CD4-positive, alpha-beta T cell (primary cell): ENCODE measurements at regions not wholly inside any gene's neighbourhood (a gene's known extent, or its start where the extent isn't known, plus 50 kb on each side); places are given as distances from the start of the nearest gene placed in this dataset.
A peak's percentile ranks its signal among the peaks of the same experiment; 100 is the strongest.
"Not testable (repeated sequence)": the region's sequence is repeated elsewhere in the genome, so short reads cannot be mapped to it uniquely, and the experiment has no call there.

ENCODE experiments used
- ATAC-seq: fragments of 200-7000 bp; cut with Tn5 transposase; one replicate; pipeline ENCODE4 v1.10.0; 2022; ENCODE audit warnings: mild to moderate bottlenecking; ENCODE audit not compliant: poor library complexity
- CTCF ChIA-PET: fragments of 350-600 bp; sonication (Branson Sonifier 250); formaldehyde crosslinking; loops from one replicate; lab custom pipeline; 2021; ENCODE audit warnings: antibody characterized with exemption, inconsistent platforms; lab: Charles Lee
- POLR2A ChIA-PET: fragments of 350-600 bp; sonication (Branson Sonifier 250); formaldehyde crosslinking; loops from one replicate; lab custom pipeline; 2021; ENCODE audit warnings: antibody characterized with exemption, inconsistent platforms; lab: Charles Lee
- DNase-seq, 14 experiments: peaks; one replicate each; pipeline ENCODE4 v3.0.0-alpha.2; 2013 to 2020; ENCODE audit warnings: mixed read lengths in 2 of 14
- H3K27ac ChIP-seq, 2 donors: one replicate each; pipeline versions ENCODE4 v1.5.1 to v1.7.0; 2013; ENCODE audit warnings: low read length in 2 of 2, low read depth in 1 of 2, mild to moderate bottlenecking in 1 of 2
- H3K27me3 ChIP-seq, 2 experiments: 1 replicate in 1 of 2; 2 replicates in 1 of 2; pipeline versions ENCODE4 v1.6.1 to v1.7.0; 2013; ENCODE audit warnings: low read length in 2 of 2, control low read depth in 1 of 2, mild to moderate bottlenecking in 1 of 2, moderate library complexity in 1 of 2; ENCODE audit not compliant: insufficient read depth in 2 of 2, control insufficient read depth in 1 of 2
- H3K36me3 ChIP-seq: one replicate; pipeline ENCODE4 v1.6.1; 2013; ENCODE audit warnings: low read length, control low read depth; ENCODE audit not compliant: insufficient read depth
- H3K4me1 ChIP-seq: one replicate; pipeline ENCODE4 v1.6.1; 2013; ENCODE audit warnings: low read length, control low read depth; ENCODE audit not compliant: insufficient read depth
- H3K4me3 ChIP-seq: one replicate; pipeline ENCODE4 v1.5.1; 2013; ENCODE audit warnings: mild to moderate bottlenecking, low read length, moderate library complexity
- H3K9me3 ChIP-seq, 2 experiments: 1 replicate in 1 of 2; 2 replicates in 1 of 2; pipeline versions ENCODE4 v1.6.1 to v1.7.0; 2013; ENCODE audit warnings: low read length in 2 of 2, mild to moderate bottlenecking in 2 of 2, control low read depth in 1 of 2, moderate library complexity in 1 of 2; ENCODE audit not compliant: control insufficient read depth in 1 of 2, insufficient read depth in 1 of 2
- H3K27ac Mint-ChIP-seq: one replicate; pipeline ENCODE4 v1.8.0; 2020; ENCODE audit warnings: mixed read lengths
- H3K27me3 Mint-ChIP-seq: one replicate; pipeline ENCODE4 v1.8.0; 2021; ENCODE audit warnings: mixed read lengths
- H3K36me3 Mint-ChIP-seq: one replicate; pipeline ENCODE4 v1.8.0; 2021; ENCODE audit warnings: low read depth, mixed read lengths
- H3K4me1 Mint-ChIP-seq: one replicate; pipeline ENCODE4 v1.8.0; 2021; ENCODE audit warnings: low read depth, mixed read lengths
- H3K4me3 Mint-ChIP-seq: one replicate; pipeline ENCODE4 v1.8.0; 2020; ENCODE audit warnings: mild to moderate bottlenecking, mixed read lengths
- H3K9me3 Mint-ChIP-seq: one replicate; pipeline ENCODE4 v1.8.0; 2020; ENCODE audit warnings: mixed read lengths
- intact Hi-C, 2 experiments: fragments of 100-400 bp; cut with DNase I in 1 of 2; cut with micrococcal nuclease in 1 of 2; formaldehyde crosslinking; loops; one replicate each; pipeline versions ENCODE4 v1.15.1 to v1.9.0; 2023 to 2025; cut with DNase I, micrococcal nuclease
- TF ChIP-seq, protein P1 (sequence below): fragments of 200-600 bp; IDR thresholded peaks from one replicate; pipeline ENCODE4 v1.8.0; 2022; ENCODE audit warnings: antibody characterized with exemption, mild to moderate bottlenecking

DNA sequence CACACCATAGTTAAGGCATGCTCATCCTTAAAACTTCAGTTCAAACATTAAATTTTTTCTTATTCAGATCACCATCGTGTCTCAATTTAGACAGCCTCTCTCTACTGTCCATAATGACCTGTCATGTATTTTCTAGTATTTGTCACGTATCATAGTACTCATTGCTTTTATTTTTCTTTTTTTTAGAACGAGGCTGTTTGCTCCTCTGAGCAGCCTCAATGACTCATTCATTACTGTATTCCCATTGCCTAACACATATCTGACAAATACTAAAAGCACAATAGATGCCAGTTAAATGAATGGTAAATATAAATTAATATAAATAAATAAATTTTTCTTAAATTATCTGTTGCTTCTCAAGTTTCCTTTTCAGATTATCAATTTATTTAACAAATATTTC is 245.5 kb downstream of the TUBA3C start:
- Histone ChIP-seq H3K27ac (no peak overlapping the region), H3K9me3 (no peaks in the 10 kb centered on the region), H3K27me3 (no peaks in the 10 kb centered on the region), H3K4me3 (no peak overlapping the region), H3K36me3 (no peaks in the 10 kb centered on the region), H3K4me1 (no peaks in the 10 kb centered on the region)
- TF ChIP-seq, protein P1, sequence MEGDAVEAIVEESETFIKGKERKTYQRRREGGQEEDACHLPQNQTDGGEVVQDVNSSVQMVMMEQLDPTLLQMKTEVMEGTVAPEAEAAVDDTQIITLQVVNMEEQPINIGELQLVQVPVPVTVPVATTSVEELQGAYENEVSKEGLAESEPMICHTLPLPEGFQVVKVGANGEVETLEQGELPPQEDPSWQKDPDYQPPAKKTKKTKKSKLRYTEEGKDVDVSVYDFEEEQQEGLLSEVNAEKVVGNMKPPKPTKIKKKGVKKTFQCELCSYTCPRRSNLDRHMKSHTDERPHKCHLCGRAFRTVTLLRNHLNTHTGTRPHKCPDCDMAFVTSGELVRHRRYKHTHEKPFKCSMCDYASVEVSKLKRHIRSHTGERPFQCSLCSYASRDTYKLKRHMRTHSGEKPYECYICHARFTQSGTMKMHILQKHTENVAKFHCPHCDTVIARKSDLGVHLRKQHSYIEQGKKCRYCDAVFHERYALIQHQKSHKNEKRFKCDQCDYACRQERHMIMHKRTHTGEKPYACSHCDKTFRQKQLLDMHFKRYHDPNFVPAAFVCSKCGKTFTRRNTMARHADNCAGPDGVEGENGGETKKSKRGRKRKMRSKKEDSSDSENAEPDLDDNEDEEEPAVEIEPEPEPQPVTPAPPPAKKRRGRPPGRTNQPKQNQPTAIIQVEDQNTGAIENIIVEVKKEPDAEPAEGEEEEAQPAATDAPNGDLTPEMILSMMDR, result no peak
- no peak overlapping the region for H3K27ac Mint-ChIP-seq
- DNase-seq, result no peak
- no peaks in the 10 kb centered on the region for H3K36me3 Mint-ChIP-seq
- no peak overlapping the region for H3K4me3 Mint-ChIP-seq
- ATAC-seq, result no peak
- POLR2A ChIA-PET, result no interaction called here
- CTCF ChIA-PET, result no interaction called here
- peaks cover 17% of the 10 kb centered on the region for H3K27me3 Mint-ChIP-seq
- intact Hi-C loops, result no loop called here
- no peaks in the 10 kb centered on the region for H3K4me1 Mint-ChIP-seq
- no peaks in the 10 kb centered on the region for H3K9me3 Mint-ChIP-seq

GRCh38 chr13:18921063-18921462 is 260.6 kb downstream of the TUBA3C start:
- Mint-ChIP-seq H3K27me3 (peaks cover 8% of the 10 kb centered on the region), H3K9me3 (no peaks in the 10 kb centered on the region), H3K4me3 (no peak overlapping the region), H3K4me1 (no peaks in the 10 kb centered on the region), H3K27ac (no peak overlapping the region), H3K36me3 (no peaks in the 10 kb centered on the region)
- Histone ChIP-seq H3K36me3 (no peaks in the 10 kb centered on the region), H3K9me3 (no peaks in the 10 kb centered on the region), H3K4me1 (no peaks in the 10 kb centered on the region), H3K27ac (no peak overlapping the region), H3K27me3 (no peaks in the 10 kb centered on the region), H3K4me3 (no peak overlapping the region)
- TF ChIP-seq, protein P1, result no peak
- ATAC-seq, result no peak
- CTCF ChIA-PET, result no interaction called here
- DNase-seq, result no peak
- POLR2A ChIA-PET, result no interaction called here
- intact Hi-C loops, result no loop called here

- POLR2A ChIA-PET, H3K4me1 Mint-ChIP-seq, ATAC-seq, H3K27me3 ChIP-seq, intact Hi-C loops, H3K27me3 Mint-ChIP-seq, H3K36me3 Mint-ChIP-seq, CTCF ChIA-PET, H3K4me1 ChIP-seq, H3K4me3 Mint-ChIP-seq, DNase-seq, H3K36me3 ChIP-seq, H3K27ac Mint-ChIP-seq, H3K27ac ChIP-seq, H3K4me3 ChIP-seq, H3K9me3 Mint-ChIP-seq: not testable (repeated sequence)
- H3K9me3 ChIP-seq, result peaks cover 9 to 23% of the 10 kb centered on the region in 2 experiments
Observed at GRCh38 chr13:18905096-18905495, 276.5 kb downstream of the TUBA3C start.

DNA sequence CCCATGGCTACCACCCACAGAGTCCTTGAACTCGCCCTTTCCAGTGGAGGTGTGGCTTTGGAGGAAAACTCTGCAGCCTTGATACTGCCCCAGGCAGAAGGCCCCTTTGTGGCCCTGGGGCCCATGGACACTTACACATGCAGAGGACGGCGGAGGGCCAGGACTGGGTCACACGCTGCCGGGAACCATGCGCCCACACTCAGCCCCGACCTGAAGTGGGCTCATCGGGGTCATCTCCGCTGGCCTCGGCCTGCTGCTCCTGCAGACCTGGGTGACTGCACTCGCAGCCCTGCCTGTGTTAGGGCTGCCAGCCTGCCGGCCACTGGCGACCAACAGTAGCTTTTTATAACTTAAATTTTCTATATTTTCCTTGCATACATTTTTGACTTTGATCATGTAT is 286.2 kb downstream of the TUBA3C start:
- H3K4me1 Mint-ChIP-seq, CTCF ChIA-PET, H3K27me3 Mint-ChIP-seq, H3K36me3 Mint-ChIP-seq, H3K9me3 Mint-ChIP-seq, H3K27ac ChIP-seq, H3K27me3 ChIP-seq, ATAC-seq, H3K4me3 ChIP-seq, H3K27ac Mint-ChIP-seq, DNase-seq, H3K4me1 ChIP-seq, H3K36me3 ChIP-seq, POLR2A ChIA-PET, H3K4me3 Mint-ChIP-seq, intact Hi-C loops: not testable (repeated sequence)
- peaks cover 0 to 10% of the 10 kb centered on the region in 2 experiments for H3K9me3 ChIP-seq

DNA sequence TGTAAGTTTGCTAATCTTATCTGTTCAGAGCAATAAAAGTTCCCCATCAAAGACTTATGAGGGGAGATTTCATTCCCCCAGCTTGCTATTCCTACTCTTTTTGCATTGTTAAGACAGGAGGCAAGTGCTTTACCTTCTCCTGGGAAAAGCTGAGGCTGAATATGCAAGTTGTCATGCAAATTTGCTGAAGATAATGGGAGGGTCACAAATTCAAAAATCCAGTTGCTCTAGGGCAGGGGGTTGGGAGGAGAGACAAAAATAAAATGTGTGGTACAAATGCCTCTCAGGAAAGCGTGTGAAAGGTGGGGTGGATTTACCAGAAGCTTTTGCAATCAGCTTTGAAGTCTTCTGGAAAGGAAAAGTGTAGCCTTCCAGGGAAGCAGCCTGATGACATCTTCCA is 290.4 kb downstream of the TUBA3C start:
- H3K4me1 Mint-ChIP-seq, H3K27ac Mint-ChIP-seq, H3K9me3 Mint-ChIP-seq, H3K27me3 Mint-ChIP-seq, H3K36me3 ChIP-seq, H3K36me3 Mint-ChIP-seq, H3K4me1 ChIP-seq, DNase-seq, H3K27ac ChIP-seq, H3K4me3 Mint-ChIP-seq, H3K9me3 ChIP-seq, H3K4me3 ChIP-seq, intact Hi-C loops, POLR2A ChIA-PET, H3K27me3 ChIP-seq, ATAC-seq, CTCF ChIA-PET: not testable (repeated sequence)

GRCh38 chr13:18874875-18875789 is 306.5 kb downstream of the TUBA3C start:
- H3K9me3 Mint-ChIP-seq, H3K4me1 ChIP-seq, H3K4me1 Mint-ChIP-seq, H3K36me3 ChIP-seq, H3K27me3 ChIP-seq, intact Hi-C loops, H3K27ac ChIP-seq, H3K4me3 ChIP-seq, POLR2A ChIA-PET, H3K36me3 Mint-ChIP-seq, H3K9me3 ChIP-seq, CTCF ChIA-PET: not testable (repeated sequence)
- H3K27ac Mint-ChIP-seq, result peak overlapping the region; percentile 58
- ATAC-seq (peak; percentile 93), DNase-seq (peak in 1 of 14 experiments; percentile 34)
- peak overlapping the region; percentile 91 for H3K4me3 Mint-ChIP-seq
- peaks cover 30% of the 10 kb centered on the region for H3K27me3 Mint-ChIP-seq
